Cerebellar cortex (tissue), 1 donor: ENCODE measurements at regions not wholly inside any gene's neighbourhood (a gene's known extent, or its start where the extent isn't known, plus 50 kb on each side); places are given as distances from the start of the nearest gene placed in this dataset.

Experiments
- DNase-seq: peaks from one replicate; pipeline ENCODE4 v3.0.0-alpha.2; 2015; ENCODE audit warnings: low spot score

- no peak for DNase-seq
These were observed 380.7 kb downstream of the MN1 start for GRCh38 chr22:27420817-27421361.

DNA sequence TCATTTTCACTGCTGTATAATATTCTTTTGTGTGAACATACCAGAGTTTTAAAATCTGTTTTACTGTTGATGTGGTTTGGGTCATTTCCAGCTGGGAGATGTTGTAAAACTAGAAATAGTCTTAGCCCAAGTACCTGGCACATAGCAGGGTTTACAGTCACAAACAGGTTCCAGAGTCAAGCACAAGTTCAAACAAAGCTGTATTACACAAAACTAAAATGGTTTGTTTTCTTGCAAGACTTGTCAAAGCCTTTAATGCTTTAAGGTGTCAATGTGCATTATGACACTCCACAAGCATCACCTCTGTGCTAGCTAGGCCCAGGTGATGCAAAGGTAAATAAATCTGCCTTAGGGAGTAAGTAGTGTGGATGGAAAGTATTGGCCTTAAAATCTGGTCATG lies 379.1 kb downstream of the MN1 start:
- DNase-seq, result no peak

DNA sequence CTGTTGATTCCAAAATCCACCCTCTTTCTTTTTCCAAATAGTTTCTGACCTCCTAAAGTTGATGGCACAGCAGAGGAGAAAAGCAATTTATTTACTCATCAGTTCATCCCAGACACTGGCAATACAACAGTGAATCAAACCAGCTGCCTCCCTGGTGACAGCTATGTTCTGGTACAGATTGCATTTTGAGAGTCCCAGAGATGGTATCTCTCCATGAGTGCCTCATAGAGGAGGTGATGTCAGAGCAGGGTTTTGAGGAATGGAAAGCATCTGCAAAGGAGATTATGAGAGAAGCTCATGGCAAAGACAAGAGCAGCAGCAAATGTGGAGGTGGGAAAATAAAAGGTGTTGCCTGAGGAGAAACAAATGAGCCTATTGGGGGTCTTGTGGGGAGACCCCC lies 377.2 kb downstream of the MN1 start:
- DNase-seq, result no peak

DNA sequence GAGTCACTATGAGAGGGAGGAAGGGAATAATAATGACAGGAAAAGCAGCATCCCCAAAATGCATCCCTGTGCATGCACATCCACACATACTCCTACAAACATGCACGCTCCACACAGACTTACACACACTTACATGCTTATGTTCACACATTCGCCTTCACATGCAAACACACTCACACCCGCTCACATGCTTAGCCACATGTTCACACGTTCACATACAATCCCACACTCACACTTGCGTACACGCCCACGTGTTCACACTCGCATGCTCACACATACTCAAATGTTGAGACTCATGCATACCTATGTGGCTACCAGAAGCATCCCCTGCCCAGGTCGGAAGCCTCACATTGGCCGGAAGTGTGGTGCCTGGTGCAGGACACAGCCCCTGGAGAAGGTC lies 372.1 kb downstream of the MN1 start:
- DNase-seq, result no peak

DNA sequence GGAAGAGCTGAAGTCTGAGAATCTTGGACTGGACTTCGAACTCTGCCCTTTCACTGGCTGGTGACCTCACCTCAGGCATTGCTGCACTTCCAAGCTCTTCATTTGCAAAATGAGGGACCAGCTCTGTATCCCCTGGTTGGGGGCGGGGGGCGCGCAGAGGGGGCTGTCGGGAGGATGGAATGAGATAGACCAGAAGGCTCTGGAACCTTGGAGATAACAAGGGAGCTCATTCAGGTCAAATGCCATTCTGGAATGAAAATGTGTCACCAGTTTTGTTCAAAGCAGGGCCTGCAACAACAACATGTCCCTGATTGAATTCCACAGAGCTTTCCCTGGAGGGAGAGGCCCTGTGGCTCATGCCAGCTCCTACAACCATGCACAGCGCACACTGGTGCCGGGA lies 370.5 kb downstream of the MN1 start:
- DNase-seq, result no peak

DNA sequence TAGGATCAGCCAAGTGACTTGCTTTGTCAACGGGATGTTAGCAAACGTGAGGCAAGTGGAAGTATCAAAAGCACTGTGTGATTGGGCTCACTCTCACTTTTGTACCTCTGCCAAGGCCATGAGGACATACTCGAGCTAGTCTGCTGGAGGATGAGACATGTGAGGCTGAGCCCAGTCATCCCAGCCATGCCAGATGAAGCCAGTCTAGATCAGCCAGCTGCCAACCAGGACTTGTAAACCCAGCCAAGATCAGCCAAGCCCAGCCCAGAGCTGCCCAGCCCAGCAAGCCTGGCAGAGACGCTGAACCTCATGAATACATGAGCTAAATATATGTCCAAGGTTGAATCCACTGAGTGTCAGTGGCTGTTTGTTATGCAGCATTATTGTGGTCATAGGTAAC lies 369.7 kb downstream of the MN1 start:
- DNase-seq, result no peak

GRCh38 chr22:27433099-27433498 lies 368.5 kb downstream of the MN1 start:
- no peak for DNase-seq

GRCh38 chr22:27433585-27434190 lies 367.9 kb downstream of the MN1 start:
- no peak for DNase-seq

- DNase-seq, result no peak
These were observed 366.7 kb downstream of the MN1 start for GRCh38 chr22:27434898-27435297.

- DNase-seq, result no peak
These were observed 365.5 kb downstream of the MN1 start for GRCh38 chr22:27435844-27436576.

DNA sequence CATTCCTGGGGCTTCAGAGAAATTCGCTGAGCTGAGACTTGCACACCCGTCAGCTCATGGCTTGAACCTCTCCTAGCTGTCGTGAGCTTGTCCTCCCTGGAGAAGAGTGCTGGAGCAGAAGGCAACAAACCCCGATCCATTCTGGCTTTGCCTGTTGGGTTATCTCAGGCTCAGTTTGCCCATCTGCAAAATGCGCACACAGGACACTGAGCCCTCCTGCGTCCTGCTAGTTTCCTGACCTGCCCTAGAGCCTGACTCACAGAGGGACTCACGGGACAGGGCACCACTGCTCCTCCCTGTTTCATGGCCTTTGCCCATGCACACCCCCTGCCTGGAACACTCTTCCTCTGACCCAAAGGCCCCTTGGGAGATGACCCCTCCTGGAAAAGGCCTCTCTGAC lies 365.0 kb downstream of the MN1 start:
- DNase-seq, result no peak

GRCh38 chr22:27437570-27437969 lies 364.0 kb downstream of the MN1 start:
- no peak for DNase-seq

- no peak for DNase-seq
These were observed 363.1 kb downstream of the MN1 start for GRCh38 chr22:27438271-27438980.

DNA sequence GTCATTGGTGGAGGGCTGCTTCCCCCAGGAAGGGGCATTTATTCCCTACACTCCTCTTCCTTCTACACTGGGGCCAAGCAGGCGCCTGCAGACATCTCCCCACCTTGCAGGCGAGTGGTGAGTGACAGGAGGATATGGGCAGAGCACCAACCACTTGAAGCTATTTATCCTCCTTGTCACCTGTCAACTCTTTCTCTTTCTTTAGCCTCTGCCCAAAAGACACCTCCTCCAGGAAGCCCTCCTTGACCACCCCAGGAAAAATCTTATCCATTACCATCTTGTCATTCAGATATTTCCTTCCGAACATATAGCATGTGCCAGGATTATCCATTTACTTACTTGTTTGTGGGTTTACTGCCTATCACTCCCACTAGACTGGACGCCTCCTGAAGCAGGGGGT lies 362.4 kb downstream of the MN1 start:
- no peak for DNase-seq

GRCh38 chr22:27440304-27440865 lies 361.2 kb downstream of the MN1 start:
- DNase-seq, result no peak

DNA sequence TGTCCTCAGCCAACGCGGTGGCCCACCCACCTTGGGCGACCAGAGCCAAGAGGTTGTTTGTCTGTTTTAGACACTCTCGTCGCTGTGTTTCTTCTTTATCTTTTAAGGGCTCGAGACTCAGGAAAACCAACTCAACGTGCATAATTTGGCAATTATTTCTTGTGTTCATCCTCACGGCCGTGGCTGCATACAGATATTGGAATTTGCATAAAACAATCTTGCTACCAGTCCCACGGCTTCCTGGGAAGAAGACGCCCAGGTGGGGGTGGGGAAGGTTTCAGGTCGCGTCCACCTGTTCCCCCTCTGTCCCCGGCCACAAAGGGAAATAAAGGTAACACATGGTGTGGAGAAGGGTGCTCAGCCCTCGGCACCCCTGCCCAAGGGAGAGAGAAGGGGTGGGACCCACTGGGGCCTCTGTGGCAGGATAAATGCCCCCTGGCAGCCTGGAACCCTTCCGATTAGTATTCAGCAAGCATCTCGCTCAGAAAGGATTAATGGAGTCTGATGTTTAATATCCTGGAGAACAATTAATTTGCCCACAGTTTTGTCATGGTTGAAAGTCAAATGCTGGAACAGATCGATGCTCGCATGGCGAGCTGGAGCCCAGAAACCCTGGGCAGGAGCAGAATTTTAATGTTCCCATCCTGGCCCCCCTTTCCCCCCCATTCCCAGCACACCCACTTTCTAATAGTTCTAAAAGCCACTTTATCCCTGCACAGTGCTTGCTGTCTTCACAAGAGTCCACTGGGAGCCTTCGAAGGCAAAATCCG lies 359.7 kb downstream of the MN1 start:
- no peak for DNase-seq

- no peak for DNase-seq
These were observed 358.2 kb downstream of the MN1 start for GRCh38 chr22:27443306-27443705.

GRCh38 chr22:27445881-27446280 lies 355.7 kb downstream of the MN1 start:
- no peak for DNase-seq

DNA sequence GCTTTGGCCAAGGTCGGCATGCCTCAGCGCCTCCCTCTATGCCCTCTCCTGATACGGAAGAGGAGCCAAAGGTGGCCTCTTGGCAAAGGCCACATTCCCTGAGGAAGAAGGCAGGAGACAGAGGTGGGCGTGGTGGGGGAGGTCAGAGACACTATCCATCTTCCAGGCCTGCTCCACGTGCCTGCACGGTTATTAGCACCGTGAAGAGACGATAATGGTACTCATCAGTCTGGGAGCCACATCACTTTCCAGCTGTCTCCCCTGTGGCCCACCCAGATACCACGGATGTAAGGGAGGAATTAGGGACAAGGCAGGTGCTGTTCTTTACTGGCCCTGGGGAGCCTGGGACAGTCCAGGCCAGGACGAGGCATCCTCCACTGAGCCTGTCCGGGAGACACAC lies 354.3 kb downstream of the MN1 start:
- no peak for DNase-seq

GRCh38 chr22:27450448-27450847 lies 351.1 kb downstream of the MN1 start:
- no peak for DNase-seq

- no peak for DNase-seq
These were observed 349.3 kb downstream of the MN1 start for GRCh38 chr22:27452245-27452644.

- no peak for DNase-seq
These were observed 348.6 kb downstream of the MN1 start for GRCh38 chr22:27452922-27453321.
